GM21526 (cell line): ENCODE measurements at regions not wholly inside any gene's neighbourhood (a gene's known extent, or its start where the extent isn't known, plus 50 kb on each side); places are given as distances from the start of the nearest gene placed in this dataset.

Experiments used
- ATAC-seq: cut with Tn5 transposase; IDR thresholded peaks from one replicate; pipeline ENCODE4 v1.9.1; 2021; ENCODE audit warnings: moderate library complexity; ENCODE audit not compliant: unreplicated experiment, low FRiP score

GRCh38 chr2:58973811-58974281, 732.7 kb upstream of the FANCL start:
- no peak for ATAC-seq

GRCh38 chr2:58972737-58973136, 731.6 kb upstream of the FANCL start:
- ATAC-seq, result no peak

- no peak for ATAC-seq
Observed at GRCh38 chr2:58971511-58972360, 730.6 kb upstream of the FANCL start.

GRCh38 chr2:58970365-58970764, 729.2 kb upstream of the FANCL start:
- ATAC-seq, result no peak

- ATAC-seq, result no peak
Observed at GRCh38 chr2:58968885-58969284, 727.8 kb upstream of the FANCL start.

- ATAC-seq, result no peak
Observed at GRCh38 chr2:58967736-58968135, 726.6 kb upstream of the FANCL start.

- no peak for ATAC-seq
Observed at GRCh38 chr2:58965602-58966001, 724.5 kb upstream of the FANCL start.

GRCh38 chr2:58959996-58960395, 718.9 kb upstream of the FANCL start:
- ATAC-seq, result no peak

- ATAC-seq, result no peak
Observed at GRCh38 chr2:58957188-58957840, 716.2 kb upstream of the FANCL start.

GRCh38 chr2:58954880-58955385, 713.8 kb upstream of the FANCL start:
- ATAC-seq, result no peak

- ATAC-seq, result no peak
Observed at GRCh38 chr2:58951722-58952121, 710.6 kb upstream of the FANCL start.

- no peak for ATAC-seq
Observed at GRCh38 chr2:58950795-58951462, 709.8 kb upstream of the FANCL start.

GRCh38 chr2:58939388-58939787, 698.3 kb upstream of the FANCL start:
- no peak for ATAC-seq

- ATAC-seq, result no peak
Observed at GRCh38 chr2:58938988-58939387, 697.9 kb upstream of the FANCL start.

- ATAC-seq, result no peak
Observed at GRCh38 chr2:58932801-58933200, 691.7 kb upstream of the FANCL start.

- no peak for ATAC-seq
Observed at GRCh38 chr2:58930537-58930936, 689.4 kb upstream of the FANCL start.

- ATAC-seq, result no peak
Observed at GRCh38 chr2:58928973-58929372, 687.8 kb upstream of the FANCL start.

- no peak for ATAC-seq
Observed at GRCh38 chr2:58928391-58928790, 687.3 kb upstream of the FANCL start.

GRCh38 chr2:58926112-58926511, 685.0 kb upstream of the FANCL start:
- ATAC-seq, result no peak

- no peak for ATAC-seq
Observed at GRCh38 chr2:58925676-58926081, 684.6 kb upstream of the FANCL start.

- no peak for ATAC-seq
Observed at GRCh38 chr2:58923869-58924268, 682.7 kb upstream of the FANCL start.
